GM19238 (cell line): ENCODE measurements at regions not wholly inside any gene's neighbourhood (a gene's known extent, or its start where the extent isn't known, plus 50 kb on each side); places are given as distances from the start of the nearest gene placed in this dataset.

Source experiments
- DNase-seq: peaks from one replicate; pipeline ENCODE4 v3.0.0; 2011; ENCODE audit warnings: low spot score; ENCODE audit not compliant: insufficient read length

DNA sequence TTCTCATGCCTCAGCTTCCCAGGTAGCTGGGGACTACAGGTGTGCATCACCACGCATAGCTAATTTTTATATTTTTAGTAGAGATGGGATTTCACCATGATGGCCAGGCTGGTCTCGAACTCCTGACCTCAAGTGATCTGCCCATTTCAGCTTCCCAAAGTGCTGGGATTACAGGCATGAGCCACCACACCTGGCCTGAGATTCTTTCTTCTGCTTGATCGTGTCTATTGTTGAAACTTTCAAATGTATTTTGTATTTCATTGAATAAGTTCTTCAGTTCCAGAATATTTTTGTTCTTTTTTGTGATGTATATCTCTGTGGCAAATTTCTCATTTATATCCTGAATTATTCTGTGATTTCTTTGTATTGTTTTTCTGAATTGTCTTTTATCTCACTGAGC lies 1063.3 kb upstream of the WWC1 start:
- DNase-seq = no peak

DNA sequence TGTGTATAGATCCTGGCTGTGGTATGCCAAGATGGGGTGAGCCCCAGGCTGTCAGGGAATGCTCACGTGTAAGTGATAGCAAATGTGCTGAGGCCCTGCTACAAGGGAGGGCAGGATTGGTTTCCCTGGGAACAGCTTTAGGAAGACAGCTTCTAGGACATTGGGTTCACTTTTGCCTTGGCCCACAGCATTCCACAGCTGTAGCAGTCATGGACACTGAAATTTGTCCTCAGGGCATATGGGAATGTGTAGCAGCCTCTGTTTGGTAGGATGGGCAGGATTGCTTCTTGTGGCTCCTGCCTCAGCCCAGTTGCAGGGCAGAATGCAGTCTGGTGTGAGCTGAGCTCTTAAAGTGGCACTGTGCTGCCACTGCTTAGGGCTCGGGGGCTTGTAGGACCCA lies 1061.7 kb upstream of the WWC1 start:
- DNase-seq = no peak

DNA sequence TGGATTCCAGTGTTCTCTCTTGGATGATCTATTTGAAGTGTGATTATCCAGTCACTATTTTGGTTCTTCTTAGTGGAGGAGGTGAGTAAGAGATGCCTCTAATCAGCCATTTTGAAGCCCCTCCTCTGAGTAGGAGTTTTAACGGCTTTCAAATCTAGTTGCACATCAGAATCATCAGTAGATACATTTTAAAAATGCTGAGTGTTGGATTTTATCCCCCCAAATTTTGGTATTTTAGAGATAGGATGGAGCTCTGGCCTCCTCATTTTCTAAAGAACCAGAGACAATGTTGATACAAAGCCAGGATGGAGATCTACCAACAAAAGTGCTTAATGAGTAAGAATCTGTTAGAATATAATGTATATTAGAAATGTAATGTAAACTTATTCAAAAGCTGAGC lies 1061.0 kb upstream of the WWC1 start:
- no peak for DNase-seq

DNA sequence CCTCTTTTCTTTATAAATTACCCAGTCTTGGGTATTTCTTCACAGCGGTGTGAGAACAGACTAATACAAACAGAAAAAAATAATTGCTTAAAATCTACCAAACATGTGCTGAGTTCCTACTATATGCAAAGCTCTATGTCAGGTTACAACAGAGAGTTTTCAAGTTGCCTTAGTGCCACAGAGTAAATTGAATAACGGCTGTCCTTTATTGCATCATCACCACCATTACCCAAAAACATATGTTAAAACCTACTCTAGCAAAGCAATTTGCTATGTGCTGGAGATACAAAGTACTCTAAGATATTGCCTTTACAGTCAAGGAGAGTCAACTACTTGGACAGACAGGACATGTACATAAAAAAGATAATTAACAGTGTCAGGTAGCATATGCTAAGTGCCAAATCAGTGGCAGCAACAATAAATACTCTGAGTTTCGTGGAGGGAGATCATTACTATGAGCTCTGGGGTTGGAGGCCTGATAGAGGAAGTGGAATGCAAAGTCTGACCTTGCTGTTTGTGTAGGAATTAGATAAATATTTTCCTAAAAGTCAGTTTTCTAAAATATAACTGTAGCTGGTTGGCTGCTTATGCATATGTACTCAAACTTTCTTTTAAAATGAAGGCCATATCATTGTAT lies 1058.7 kb upstream of the WWC1 start:
- DNase-seq = no peak

DNA sequence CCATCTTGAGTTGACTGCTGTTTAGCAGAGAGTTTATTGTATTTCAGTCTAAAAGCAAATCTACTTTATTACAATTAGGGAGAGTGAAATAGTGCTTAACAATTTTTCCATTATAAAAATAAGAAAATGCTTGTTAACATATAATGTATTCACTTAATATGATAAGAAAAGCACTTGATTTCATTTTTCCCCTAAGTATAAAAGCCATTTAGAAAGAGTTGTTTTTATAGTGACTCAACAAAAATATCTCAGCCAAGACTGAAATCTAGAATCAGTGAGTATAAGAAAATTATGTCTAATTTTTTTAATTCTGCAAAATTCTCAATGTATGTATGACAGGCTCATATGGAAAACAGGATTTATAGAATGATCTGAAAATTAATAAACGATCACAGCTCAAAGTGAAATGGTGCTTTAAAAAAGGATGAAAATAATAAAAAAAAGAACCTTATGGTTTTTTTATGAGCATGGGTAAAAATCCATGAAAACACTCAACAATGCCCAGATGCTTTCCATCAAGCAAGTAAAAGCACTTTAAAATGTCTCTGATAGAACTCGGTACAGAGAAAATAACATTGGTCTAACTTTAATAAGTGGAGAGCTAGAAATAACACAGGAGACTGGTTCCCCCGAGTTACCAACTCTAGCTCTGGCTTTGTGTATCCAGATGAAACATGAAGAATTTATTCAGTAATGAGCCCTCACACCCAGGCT lies 1057.8 kb upstream of the WWC1 start:
- no peak for DNase-seq

DNA sequence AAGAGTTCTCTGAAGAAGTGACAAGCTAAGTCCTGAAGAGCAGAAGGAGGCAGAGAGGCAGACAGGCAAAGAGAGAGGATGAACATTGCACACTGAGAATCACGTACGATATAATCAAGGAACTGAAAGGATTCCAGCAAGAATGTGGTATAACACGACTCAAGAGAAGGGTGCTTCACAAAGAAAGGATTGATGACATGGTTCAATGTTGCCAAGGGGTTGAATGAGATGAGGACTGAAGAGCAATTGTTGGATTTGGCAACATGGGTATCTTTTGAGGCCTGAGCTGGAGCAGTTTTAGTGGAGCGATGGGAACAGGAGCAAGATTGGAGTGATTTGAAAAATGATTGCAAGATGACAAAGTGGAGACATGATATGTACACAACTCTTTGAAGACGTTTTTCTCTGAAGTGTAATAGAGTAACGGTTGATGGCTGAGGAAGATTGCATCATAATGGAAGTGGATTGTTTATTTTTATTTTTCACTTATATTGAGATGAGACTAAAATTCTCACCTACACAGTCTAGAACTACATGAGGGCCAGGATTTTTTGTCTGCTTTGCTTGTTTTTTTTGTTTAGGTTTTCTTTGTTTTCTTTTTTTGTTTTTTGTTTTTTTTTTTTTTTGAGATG lies 1049.9 kb upstream of the WWC1 start:
- no peak for DNase-seq

DNA sequence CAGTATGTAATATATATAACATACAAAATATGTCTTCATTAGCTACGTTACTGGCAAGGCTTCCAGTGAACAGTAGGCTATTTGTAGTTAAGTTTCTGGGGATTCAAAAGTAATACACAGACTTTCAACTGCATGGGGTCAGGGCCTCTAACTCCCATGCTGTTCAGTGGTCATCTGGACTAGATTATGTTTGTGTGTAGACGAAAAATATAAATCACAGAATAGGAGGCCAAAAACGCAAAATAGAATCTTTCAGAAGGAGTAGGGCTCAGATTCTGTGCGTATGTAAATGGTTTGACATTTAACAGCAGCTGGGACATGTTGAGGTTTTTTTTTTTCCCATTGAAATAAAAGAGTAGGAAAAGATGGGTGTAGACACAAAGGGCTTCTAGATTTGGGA lies 1048.7 kb upstream of the WWC1 start:
- no peak for DNase-seq

DNA sequence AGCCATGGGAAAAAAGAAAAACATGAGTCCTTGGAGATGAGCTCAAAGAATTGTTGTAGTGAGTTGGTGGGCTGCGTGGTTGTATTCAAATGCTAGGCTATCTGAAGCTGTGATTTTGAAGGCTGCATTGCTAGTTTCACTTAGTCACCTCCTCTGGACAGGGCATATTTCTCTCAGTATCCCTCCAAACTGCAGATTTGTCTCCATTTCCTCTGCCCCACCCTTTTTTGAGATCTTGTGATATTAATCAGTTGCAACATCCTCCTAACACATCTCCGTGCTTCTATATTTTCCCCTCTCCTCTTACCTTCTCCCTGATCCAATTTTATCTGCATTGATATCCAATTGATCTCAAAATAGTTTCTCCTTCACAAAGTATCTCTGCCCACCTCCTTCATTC lies 1048.0 kb upstream of the WWC1 start:
- no peak for DNase-seq

DNA sequence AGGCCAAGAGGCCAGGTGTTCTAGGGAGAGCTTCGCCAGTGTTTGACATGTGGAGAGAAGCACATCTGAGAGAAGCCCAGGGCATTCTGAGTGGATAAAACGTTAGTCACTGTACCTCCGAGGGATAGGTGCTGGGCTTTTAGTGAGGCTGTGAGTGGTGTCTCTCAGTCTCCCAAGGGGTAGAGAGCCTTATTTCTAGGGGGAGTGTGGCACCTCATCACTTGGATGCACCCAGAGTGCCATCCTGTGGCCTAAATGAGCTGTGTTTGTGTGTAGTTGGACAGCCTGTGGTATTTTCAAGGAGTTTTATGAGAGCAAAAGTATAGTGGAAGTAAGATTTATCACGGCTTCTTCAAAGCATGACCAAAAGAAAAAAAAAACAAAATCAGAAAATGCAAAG lies 1046.9 kb upstream of the WWC1 start:
- no peak for DNase-seq

DNA sequence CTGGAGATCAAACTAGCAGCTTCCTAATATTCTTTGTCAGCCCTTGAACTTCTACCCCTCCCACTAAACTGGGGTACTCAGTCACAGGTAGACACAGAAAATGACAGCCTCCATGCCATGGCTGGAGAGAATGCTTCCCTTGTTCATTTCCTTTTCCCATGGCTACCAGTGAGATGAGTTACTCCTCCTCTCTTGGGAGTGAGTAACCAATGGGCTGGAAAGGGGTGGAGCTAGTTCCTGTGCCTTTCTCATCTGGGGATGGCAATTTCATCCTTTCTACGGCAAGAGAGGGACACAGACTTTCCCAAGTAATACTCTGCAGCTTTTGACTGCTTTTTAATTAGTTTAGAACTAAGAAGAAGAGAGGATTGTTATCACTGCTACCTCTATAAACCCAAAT lies 1045.6 kb upstream of the WWC1 start:
- no peak for DNase-seq

DNA sequence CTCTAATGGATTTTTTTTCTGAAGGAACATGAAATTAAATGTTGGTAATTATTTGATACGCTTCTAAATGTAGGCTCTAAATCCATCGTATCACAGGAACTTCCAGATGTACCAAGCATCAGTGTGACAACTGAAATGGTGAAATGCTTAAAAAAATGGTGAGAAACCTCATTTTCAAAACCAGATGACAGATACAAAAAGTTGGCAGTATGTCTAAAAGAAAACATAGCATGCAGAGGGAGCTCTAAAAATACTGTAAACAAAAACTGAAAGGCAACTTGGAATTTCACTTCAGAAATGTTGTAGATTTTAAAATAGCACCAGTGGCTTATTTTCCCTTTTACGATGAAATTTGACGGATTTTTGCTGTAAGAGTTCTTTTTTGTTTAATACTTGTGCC lies 1043.6 kb upstream of the WWC1 start:
- DNase-seq = no peak

DNA sequence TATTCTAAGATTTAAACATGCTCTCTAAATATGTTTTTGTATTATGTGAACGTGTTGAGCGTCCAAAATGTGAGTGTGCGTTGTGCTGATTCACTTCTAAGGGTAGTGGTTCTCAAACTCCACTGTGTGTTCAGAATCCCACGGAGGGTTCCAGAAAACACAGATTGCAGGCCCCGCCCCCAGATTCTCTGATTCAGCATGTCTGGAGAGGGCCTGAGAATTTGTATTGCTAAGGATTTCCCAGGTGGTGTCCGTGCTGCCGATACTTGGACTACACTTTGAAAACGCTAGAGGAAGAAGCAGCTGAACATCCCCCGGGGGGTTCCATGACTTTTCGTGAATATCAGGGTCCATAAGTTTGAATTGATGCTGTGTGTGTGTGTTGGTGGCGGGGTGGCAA lies 1043.2 kb upstream of the WWC1 start:
- DNase-seq = no peak

DNA sequence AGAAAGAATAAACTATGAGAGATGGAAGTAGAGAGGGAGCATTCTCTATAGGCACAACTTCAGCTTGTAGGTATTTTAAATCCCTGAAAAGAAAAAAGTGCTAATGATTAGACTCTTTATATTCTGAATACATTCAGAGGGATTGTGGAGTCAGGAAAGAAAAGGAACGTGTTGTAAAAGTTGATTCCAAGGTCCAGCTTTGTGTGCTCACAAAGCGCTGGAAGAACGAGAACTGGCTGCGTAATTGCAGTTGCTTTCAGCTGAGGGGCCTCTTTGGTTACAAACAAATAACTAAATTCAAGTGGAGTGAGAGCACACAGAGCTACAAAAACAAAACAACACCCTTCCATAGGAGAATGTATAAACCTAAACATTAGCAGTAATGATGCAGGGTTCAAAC lies 1040.4 kb upstream of the WWC1 start:
- no peak for DNase-seq

DNA sequence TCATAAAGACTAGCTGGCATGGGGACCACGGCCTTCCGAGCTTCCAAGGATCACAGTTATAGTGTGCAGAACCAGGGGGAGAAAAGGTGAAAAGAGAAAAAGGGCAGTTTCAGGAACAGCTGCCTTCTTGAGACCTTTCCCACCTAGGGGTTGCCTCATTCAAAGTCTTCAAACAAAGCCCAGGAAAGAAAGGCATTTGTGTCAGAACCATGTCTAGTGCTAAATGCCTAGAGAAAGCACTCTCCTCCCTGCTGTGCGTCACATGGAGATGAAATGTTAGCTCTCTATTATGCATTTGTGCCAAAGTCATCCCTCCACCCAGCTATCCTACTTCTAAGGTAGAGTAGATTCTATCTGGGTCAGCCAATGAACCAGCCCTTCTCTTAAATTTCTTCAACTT lies 1037.3 kb upstream of the WWC1 start:
- DNase-seq = no peak

DNA sequence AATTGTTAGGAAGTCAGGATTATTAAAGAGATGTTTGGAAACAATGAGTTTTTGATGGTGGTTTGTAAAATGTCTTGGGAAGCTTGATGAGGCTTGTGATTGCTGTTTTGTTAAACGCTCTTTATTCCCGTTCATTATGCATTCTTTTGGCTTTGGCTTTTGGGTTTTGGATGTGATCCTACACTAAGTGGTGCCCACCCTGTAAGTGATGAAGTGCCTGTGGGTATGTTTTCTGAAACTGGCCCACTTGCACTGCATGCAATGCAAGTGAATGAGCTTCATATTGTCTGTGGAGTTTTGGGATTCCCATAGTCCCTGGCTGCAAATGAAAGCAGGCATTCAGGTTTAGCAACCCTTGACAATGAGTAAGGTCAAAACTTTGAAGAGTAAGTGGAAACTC lies 1035.5 kb upstream of the WWC1 start:
- DNase-seq = no peak

DNA sequence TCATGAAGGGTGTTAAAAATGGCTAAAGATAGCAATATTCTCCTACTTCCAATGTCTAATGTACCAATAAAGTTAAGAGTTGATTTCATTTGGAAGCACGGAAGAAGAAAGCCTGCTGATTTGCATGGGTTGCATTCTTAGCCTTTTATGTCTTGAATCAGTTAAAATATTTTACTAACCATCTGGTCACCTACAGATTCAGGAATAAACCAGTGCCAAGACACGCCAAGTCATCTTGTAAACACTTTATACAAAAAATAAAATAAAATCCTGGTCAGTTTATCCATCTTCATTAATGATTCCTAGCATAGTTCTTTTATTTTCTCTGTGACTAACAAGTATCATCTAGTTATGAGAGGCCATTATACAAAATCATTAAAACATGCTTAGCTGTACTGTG lies 1031.6 kb upstream of the WWC1 start:
- DNase-seq = no peak

DNA sequence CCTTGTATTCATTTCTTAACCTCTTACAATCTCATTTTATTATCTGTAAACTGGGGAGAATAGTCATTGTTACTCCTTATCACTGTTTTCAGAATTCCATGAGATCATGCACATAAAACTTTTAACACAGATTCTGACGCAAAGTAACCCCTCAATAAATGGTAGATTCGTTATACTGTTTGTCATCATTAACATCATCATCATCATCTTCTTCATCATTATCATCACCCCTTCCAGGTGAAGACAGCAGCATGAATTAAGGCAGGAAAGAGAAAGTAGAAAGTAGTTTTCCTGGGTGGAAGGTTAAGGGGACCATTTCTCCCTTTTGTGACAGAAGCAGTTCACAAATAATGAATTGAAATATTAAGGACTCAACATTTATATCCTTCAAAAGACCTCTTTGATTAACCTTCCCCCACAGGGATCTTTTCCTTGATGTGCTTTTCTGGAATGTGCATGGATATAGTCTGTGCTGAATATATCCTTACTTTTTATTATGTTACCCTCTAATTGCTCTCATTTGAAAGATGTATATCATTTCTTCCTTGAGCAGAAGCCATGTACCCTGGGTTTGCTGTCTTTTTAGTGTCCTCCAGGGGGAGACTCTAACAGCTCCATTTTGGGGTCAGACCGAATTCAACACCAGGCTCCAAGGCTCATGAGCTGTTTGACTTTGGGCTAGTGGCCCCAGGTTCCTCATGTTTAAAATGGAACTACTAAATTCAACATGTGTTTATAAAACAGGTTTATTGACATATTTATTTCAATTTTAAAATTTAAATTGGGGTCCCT lies 1029.9 kb upstream of the WWC1 start:
- no peak for DNase-seq

DNA sequence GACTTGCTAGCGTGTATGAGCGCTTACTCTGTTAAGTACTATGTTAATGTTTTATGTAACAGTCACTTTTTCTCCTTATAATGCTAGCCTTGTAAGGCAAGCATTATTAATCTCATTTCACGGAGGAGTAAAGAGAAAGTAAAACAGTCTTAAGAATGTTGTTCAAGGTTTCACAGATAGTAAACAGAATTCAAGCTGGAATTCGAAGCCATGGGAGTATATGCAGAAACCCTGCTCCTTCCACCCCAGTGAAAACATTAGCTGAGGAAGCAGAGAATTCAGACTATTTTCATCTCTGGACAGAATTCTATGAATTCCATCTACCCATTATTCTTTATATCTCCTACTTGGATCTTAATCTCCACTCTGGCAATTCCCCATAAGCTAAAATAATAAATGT lies 1028.3 kb upstream of the WWC1 start:
- no peak for DNase-seq

DNA sequence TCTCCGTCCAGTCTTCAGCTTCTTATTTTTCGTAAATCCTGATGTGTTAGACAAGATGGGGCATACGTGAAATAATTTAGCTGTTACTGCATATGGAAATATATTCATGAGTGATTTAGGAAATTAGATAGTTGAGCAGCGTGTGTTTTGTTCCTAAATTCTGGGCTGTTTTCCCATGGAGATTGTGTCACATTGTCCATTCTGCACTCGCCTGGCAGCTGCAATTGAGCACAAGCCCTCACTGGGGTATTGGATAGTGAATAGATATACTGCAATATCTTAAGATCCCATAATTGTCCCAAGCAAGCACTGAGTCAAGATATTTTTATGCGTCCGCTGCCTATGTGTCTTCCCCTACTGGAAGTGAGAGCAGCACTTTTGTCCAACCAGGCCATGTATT lies 1027.1 kb upstream of the WWC1 start:
- no peak for DNase-seq

DNA sequence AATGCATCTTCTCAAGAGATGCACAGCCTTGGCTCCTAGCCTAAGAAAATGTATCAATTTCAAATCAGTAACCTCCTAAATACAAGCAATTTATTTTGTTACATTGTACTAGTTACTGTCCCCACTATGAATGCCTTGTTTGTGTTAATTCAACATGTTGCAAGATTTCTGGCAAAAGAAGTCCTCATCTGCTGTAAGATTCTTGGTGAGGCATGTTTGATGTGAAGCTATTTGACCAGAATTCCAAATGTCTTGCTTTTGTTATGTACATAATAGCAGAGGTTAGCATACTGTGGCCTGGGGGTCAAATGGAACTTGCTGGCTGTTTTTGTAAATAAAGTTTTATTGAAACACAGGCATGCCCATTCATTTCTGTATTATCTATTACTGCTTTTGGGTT lies 1023.1 kb upstream of the WWC1 start:
- DNase-seq = no peak

DNA sequence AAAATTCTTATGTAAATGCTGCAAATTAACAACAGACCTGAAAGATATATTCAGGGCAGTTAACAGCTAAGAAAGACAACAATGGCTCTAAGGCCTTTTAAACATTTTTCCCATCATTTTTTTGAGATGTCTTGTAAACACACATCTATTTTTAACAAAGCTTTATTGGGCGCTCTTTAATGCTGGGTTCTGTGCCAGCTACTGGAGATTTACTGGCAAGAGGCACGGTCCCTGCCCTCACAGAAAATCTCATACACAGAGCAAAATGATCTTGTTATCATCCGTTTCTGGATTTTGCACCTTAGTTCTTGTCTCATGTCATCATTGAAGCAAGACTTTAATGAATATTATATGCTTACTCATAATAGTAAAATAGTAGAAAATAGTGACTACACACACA lies 1022.3 kb upstream of the WWC1 start:
- no peak for DNase-seq

DNA sequence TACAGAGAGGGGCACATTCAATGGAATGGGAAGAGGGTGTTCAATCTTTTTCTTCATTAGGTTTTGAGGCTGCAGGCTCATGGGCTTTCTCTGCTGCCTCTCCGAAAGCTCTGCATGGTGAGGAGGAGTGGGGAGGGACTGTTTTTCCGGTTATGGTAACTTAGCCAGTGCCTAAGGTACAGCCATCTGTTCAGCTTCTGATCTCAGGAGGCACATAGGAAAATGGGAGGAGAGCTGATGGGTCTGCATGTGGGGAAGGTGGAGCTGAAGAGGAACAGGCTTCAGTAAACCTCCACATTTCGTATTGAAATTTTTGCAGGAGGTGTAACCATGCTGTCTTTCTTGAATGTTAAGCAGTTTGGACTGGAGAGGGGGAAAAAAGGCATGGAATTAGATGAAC lies 1020.4 kb upstream of the WWC1 start:
- no peak for DNase-seq
